ENCODE measurements at regions not wholly inside any gene's neighbourhood (a gene's known extent, or its start where the extent isn't known, plus 50 kb on each side); places are given as distances from the start of the nearest gene placed in this dataset.
A peak's percentile ranks its signal among the peaks of the same experiment; 100 is the strongest.

- Histone ChIP-seq H3K27me3 (ENCODE audit: control insufficient read depth, insufficient read depth, low read length) (no peaks in the 10 kb centered on the region), H3K4me3 (ENCODE audit: insufficient read depth, low read depth, low read length) (no peak overlapping the region), H3K36me3 (replicated peaks; ENCODE audit: control insufficient read depth, insufficient read depth, low read length) (no peaks in the 10 kb centered on the region)
- peak; percentile 81 for DNase-seq
Measured at GRCh38 chr2:23312996-23313606, 71.9 kb upstream of the KLHL29 start.

- no peaks in the 10 kb centered on the region for H3K27me3 ChIP-seq (ENCODE audit: control insufficient read depth, insufficient read depth, low read length)
- DNase-seq, result no peak
- H3K4me3 ChIP-seq (ENCODE audit: insufficient read depth, low read depth, low read length), result no peak overlapping the region
- H3K36me3 ChIP-seq (replicated peaks; ENCODE audit: control insufficient read depth, insufficient read depth, low read length), result no peaks in the 10 kb centered on the region
Measured at GRCh38 chr2:23314687-23315086, 70.3 kb upstream of the KLHL29 start.

GRCh38 chr2:23320058-23320457 is 64.9 kb upstream of the KLHL29 start:
- no peak overlapping the region for H3K4me3 ChIP-seq (ENCODE audit: insufficient read depth, low read depth, low read length)
- no peaks in the 10 kb centered on the region for H3K27me3 ChIP-seq (ENCODE audit: control insufficient read depth, insufficient read depth, low read length)
- H3K36me3 ChIP-seq (replicated peaks; ENCODE audit: control insufficient read depth, insufficient read depth, low read length), result no peaks in the 10 kb centered on the region
- DNase-seq, result no peak

- H3K27me3 ChIP-seq (ENCODE audit: control insufficient read depth, insufficient read depth, low read length), result no peaks in the 10 kb centered on the region
- no peak for DNase-seq
- no peak overlapping the region for H3K4me3 ChIP-seq (ENCODE audit: insufficient read depth, low read depth, low read length)
- no peaks in the 10 kb centered on the region for H3K36me3 ChIP-seq (replicated peaks; ENCODE audit: control insufficient read depth, insufficient read depth, low read length)
Measured at GRCh38 chr2:23321751-23322150, 63.2 kb upstream of the KLHL29 start.

- no peak for DNase-seq
- H3K4me3 ChIP-seq (ENCODE audit: insufficient read depth, low read depth, low read length), result no peak overlapping the region
- H3K27me3 ChIP-seq (ENCODE audit: control insufficient read depth, insufficient read depth, low read length), result no peaks in the 10 kb centered on the region
- H3K36me3 ChIP-seq (replicated peaks; ENCODE audit: control insufficient read depth, insufficient read depth, low read length), result no peaks in the 10 kb centered on the region
Measured at GRCh38 chr2:23322567-23323197, 62.3 kb upstream of the KLHL29 start.

- no peak for DNase-seq
- Histone ChIP-seq H3K27me3 (ENCODE audit: control insufficient read depth, insufficient read depth, low read length) (no peaks in the 10 kb centered on the region), H3K36me3 (replicated peaks; ENCODE audit: control insufficient read depth, insufficient read depth, low read length) (no peaks in the 10 kb centered on the region), H3K4me3 (ENCODE audit: insufficient read depth, low read depth, low read length) (no peak overlapping the region)
Measured at GRCh38 chr2:23323198-23323916, 61.6 kb upstream of the KLHL29 start.

- no peaks in the 10 kb centered on the region for H3K27me3 ChIP-seq (ENCODE audit: control insufficient read depth, insufficient read depth, low read length)
- no peaks in the 10 kb centered on the region for H3K36me3 ChIP-seq (replicated peaks; ENCODE audit: control insufficient read depth, insufficient read depth, low read length)
- DNase-seq, result no peak
Measured at GRCh38 chr2:23323917-23324680, 60.9 kb upstream of the KLHL29 start.

GRCh38 chr2:23326330-23326729 is 58.6 kb upstream of the KLHL29 start:
- no peaks in the 10 kb centered on the region for H3K36me3 ChIP-seq (replicated peaks; ENCODE audit: control insufficient read depth, insufficient read depth, low read length)
- H3K27me3 ChIP-seq (ENCODE audit: control insufficient read depth, insufficient read depth, low read length), result no peaks in the 10 kb centered on the region
- no peak overlapping the region for H3K4me3 ChIP-seq (ENCODE audit: insufficient read depth, low read depth, low read length)
- no peak for DNase-seq

More at GRCh38 chr2:23323917-23324680, 60.9 kb upstream of the KLHL29 start:
- H3K4me3 ChIP-seq (ENCODE audit: insufficient read depth, low read depth, low read length), result no peak overlapping the region

- Histone ChIP-seq H3K4me3 (ENCODE audit: insufficient read depth, low read depth, low read length) (no peak overlapping the region), H3K27me3 (ENCODE audit: control insufficient read depth, insufficient read depth, low read length) (no peaks in the 10 kb centered on the region), H3K36me3 (replicated peaks; ENCODE audit: control insufficient read depth, insufficient read depth, low read length) (no peaks in the 10 kb centered on the region)
- DNase-seq, result no peak
Measured at GRCh38 chr2:23327416-23327815, 57.6 kb upstream of the KLHL29 start.

- Histone ChIP-seq H3K36me3 (replicated peaks; ENCODE audit: control insufficient read depth, insufficient read depth, low read length) (no peaks in the 10 kb centered on the region), H3K4me3 (ENCODE audit: insufficient read depth, low read depth, low read length) (no peak overlapping the region), H3K27me3 (ENCODE audit: control insufficient read depth, insufficient read depth, low read length) (no peaks in the 10 kb centered on the region)
- no peak for DNase-seq
Measured at GRCh38 chr2:23327887-23328286, 57.1 kb upstream of the KLHL29 start.

- Histone ChIP-seq H3K36me3 (replicated peaks; ENCODE audit: control insufficient read depth, insufficient read depth, low read length) (no peaks in the 10 kb centered on the region), H3K27me3 (ENCODE audit: control insufficient read depth, insufficient read depth, low read length) (no peaks in the 10 kb centered on the region), H3K4me3 (ENCODE audit: insufficient read depth, low read depth, low read length) (no peak overlapping the region)
- peak; percentile 87 for DNase-seq
Measured at GRCh38 chr2:23330214-23330613, 54.8 kb upstream of the KLHL29 start.

Measured in H7 (cell line).